ENCODE measurements at regions not wholly inside any gene's neighbourhood (a gene's known extent, or its start where the extent isn't known, plus 50 kb on each side); places are given as distances from the start of the nearest gene placed in this dataset.

- Histone ChIP-seq H3K14ac (ENCODE audit: insufficient read length) (no peak overlapping the region), H3K36me3 (ENCODE audit: control insufficient read depth in 2 of 4, insufficient read depth in 4 of 4, low read length in 3 of 4) (no peaks in the 10 kb centered on the region), H3K23me2 (ENCODE audit: low read depth, low read length) (no peaks in the 10 kb centered on the region), H2AK5ac (ENCODE audit: low read depth, low read length) (no peak overlapping the region), H2BK20ac (ENCODE audit: low read length) (no peak overlapping the region), H3K4ac (replicated peaks; ENCODE audit: insufficient read length, low read depth, low read length) (no peak overlapping the region), H2BK5ac (ENCODE audit: low read depth, low read length) (no peak overlapping the region), H2BK15ac (ENCODE audit: low read length) (no peak overlapping the region), H3K79me1 (ENCODE audit: low read depth, low read length) (no peaks in the 10 kb centered on the region), H3K4me1 (replicated peaks in 1 of 4; ENCODE audit: control insufficient read depth in 3 of 4, insufficient read depth in 4 of 4, low read length in 3 of 4) (peaks cover 0 to 4% (median 0%) of the 10 kb centered on the region in 4 experiments; a peak in 2 of 7 replicates), H4K8ac (ENCODE audit: extremely low read depth, insufficient read depth, low read length) (no peak overlapping the region), H3K56ac (replicated peaks; ENCODE audit: insufficient read length, low read depth, low read length) (no peak overlapping the region), H3K18ac (ENCODE audit: extremely low read depth, low read length) (no peak overlapping the region), H3K79me2 (ENCODE audit: control insufficient read depth in 1 of 2, insufficient read depth in 2 of 2, low read length in 2 of 2) (no peaks in the 10 kb centered on the region), H4K20me1 (replicated peaks in 1 of 2; ENCODE audit: control insufficient read depth in 1 of 2, insufficient read depth in 2 of 2, low read length in 2 of 2) (no peaks in the 10 kb centered on the region), H2BK120ac (replicated peaks; ENCODE audit: low read depth, low read length) (no peak overlapping the region), H3K9me3 (ENCODE audit: insufficient read depth in 2 of 2, low read depth in 1 of 2, low read length in 1 of 2) (0 out of 4 replicates have a peak, but pooled peaks cover 0 to 3% of the 10 kb centered on the region in 2 experiments), H4K5ac (ENCODE audit: insufficient read length, low read depth, low read length) (no peak overlapping the region), H3K27me3 (replicated peaks in 1 of 4; ENCODE audit: control insufficient read depth in 3 of 4, extremely low read depth in 1 of 4, insufficient read depth in 3 of 4, low read length in 3 of 4) (no peaks in the 10 kb centered on the region), H4K91ac (replicated peaks; ENCODE audit: insufficient read length, low read length) (no peak overlapping the region), H3K4me3 (ENCODE audit: extremely low read depth in 1 of 4, insufficient read depth in 2 of 4, low read depth in 3 of 4, low read length in 4 of 4) (no peak overlapping the region), H3K4me2 (ENCODE audit: insufficient read depth in 1 of 2, low read depth in 2 of 2, low read length in 2 of 2) (no peak overlapping the region), H3K23ac (ENCODE audit: insufficient read length) (no peak overlapping the region), H3K9ac (replicated peaks in 1 of 4; ENCODE audit: extremely low read depth in 1 of 4, low read depth in 3 of 4, low read length in 3 of 4) (no peak overlapping the region), H3K27ac (ENCODE audit: low read depth, low read length) (no peak overlapping the region), H2AFZ (ENCODE audit: low read length) (no peak overlapping the region), H2BK12ac (ENCODE audit: low read depth, low read length) (no peak overlapping the region)
- POLR2A ChIA-PET (ENCODE audit: partially characterized antibody) = no interaction called here
- TF ChIP-seq TCF12 (IDR thresholded peaks at IDR 0.05; ENCODE audit: low read depth, low read length) = no peak
- TF ChIP-seq YY1 (IDR thresholded peaks at IDR 0.05; ENCODE audit: low read depth, low read length) = no peak
- no peak for TF ChIP-seq RXRA (IDR thresholded peaks at IDR 0.05; ENCODE audit: insufficient read depth, low read depth, low read length)
- no peak for TF ChIP-seq BCL11A (IDR thresholded peaks at IDR 0.05; ENCODE audit: low read depth in 2 of 2, low read length in 2 of 2)
- TF ChIP-seq EZH2 (IDR thresholded peaks at IDR 0.05; ENCODE audit: low read depth, low read length, severe bottlenecking) = no peak
- TF ChIP-seq RBBP5 (IDR thresholded peaks at IDR 0.05; ENCODE audit: borderline replicate concordance, low read depth, low read length) = no peak
- no peak for TF ChIP-seq MAX (IDR thresholded peaks at IDR 0.05)
- TF ChIP-seq USF2 (IDR thresholded peaks at IDR 0.05; ENCODE audit: low read length) = no peak
- no peak for TF ChIP-seq RAD21 (IDR thresholded peaks at IDR 0.05 in 1 of 2, conservative IDR thresholded peaks at IDR 0.05 in 1 of 2; ENCODE audit: low read depth in 2 of 2, low read length in 2 of 2)
- TF ChIP-seq NRF1 (IDR thresholded peaks at IDR 0.05; ENCODE audit: low read depth, low read length) = no peak
- no peak for TF ChIP-seq SAP30 (IDR thresholded peaks at IDR 0.05; ENCODE audit: insufficient read depth, insufficient replicate concordance, low read length)
- no peak for TF ChIP-seq CREB1 (IDR thresholded peaks at IDR 0.05)
- TF ChIP-seq JUN (IDR thresholded peaks at IDR 0.05; ENCODE audit: low read depth, low read length) = no peak
- TF ChIP-seq SP1 (IDR thresholded peaks at IDR 0.05; ENCODE audit: low read depth, low read length) = no peak
- 100% methylated on average over 1 of the region's 1 CpG; no CpG with 5 or more reads in 1 of the 2 experiments for WGBS, 2 experiments (ENCODE audit: extremely low coverage in 1 of 2, insufficient coverage in 1 of 2, insufficient read length in 1 of 2, insufficient replicate concordance in 2 of 2, low coverage in 1 of 2, low lambda C conversion rate in 2 of 2, missing lambda C conversion rate in 1 of 2)
- DNase-seq (ENCODE audit: low read depth in 1 of 2, low spot score in 2 of 2) (no peak), FAIRE-seq (no peak)
- CTCF ChIA-PET (ENCODE audit: partially characterized antibody) = interaction anchor here (1.2 kb wide), 1 partner anchor 18 kb away, joined by 4 read pairs; no protein-coding TSS in a partner anchor
Measured at GRCh38 chr5:38615042-38615441, 58.6 kb upstream of the LIFR start.

Measured in H1 (cell line).